Muscle of back (tissue), 3 donors: ENCODE measurements at regions not wholly inside any gene's neighbourhood (a gene's known extent, or its start where the extent isn't known, plus 50 kb on each side); places are given as distances from the start of the nearest gene placed in this dataset.
"Not testable (repeated sequence)": the region's sequence is repeated elsewhere in the genome, so short reads cannot be mapped to it uniquely, and the experiment has no call there.

Experiments
- DNase-seq, 3 donors: peaks; one replicate each; pipeline versions ENCODE4 v3.0.0 to v3.0.0-alpha.2; 2013

GRCh38 chr6:14552891-14553290, 435.3 kb downstream of the CD83 start:
- no peak for DNase-seq

GRCh38 chr6:14553515-14553914, 435.9 kb downstream of the CD83 start:
- DNase-seq: no peak

- no peak for DNase-seq
These were observed 438.2 kb downstream of the CD83 start for GRCh38 chr6:14555804-14556203.

- no peak for DNase-seq
These were observed 442.4 kb downstream of the CD83 start for GRCh38 chr6:14559746-14560536.

GRCh38 chr6:14561563-14561962, 444.0 kb downstream of the CD83 start:
- DNase-seq: not testable (repeated sequence)

DNA sequence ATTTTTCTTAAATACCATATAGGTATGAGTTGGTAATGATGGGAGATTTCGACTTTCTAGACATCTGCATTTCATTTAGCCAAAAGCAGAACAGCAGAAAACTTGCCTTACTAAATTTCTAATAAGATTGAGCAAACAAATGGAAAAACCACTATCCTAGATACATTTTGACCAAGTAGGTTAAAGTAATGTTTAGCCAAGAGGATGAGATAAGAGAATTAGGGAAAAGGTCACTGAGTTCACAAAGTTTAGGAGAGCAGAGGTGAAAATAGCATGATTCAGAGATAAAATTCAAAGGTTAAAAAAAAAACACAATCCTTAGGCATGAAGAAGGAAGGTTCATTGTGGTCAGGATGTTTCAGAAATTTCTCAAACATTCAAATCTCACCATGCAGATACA, 450.3 kb downstream of the CD83 start:
- no peak for DNase-seq

GRCh38 chr6:14569394-14569793, 451.8 kb downstream of the CD83 start:
- no peak for DNase-seq

- not testable (repeated sequence) for DNase-seq
These were observed 452.3 kb downstream of the CD83 start for GRCh38 chr6:14569874-14570273.

- no peak for DNase-seq
These were observed 453.4 kb downstream of the CD83 start for GRCh38 chr6:14571001-14571400.

DNA sequence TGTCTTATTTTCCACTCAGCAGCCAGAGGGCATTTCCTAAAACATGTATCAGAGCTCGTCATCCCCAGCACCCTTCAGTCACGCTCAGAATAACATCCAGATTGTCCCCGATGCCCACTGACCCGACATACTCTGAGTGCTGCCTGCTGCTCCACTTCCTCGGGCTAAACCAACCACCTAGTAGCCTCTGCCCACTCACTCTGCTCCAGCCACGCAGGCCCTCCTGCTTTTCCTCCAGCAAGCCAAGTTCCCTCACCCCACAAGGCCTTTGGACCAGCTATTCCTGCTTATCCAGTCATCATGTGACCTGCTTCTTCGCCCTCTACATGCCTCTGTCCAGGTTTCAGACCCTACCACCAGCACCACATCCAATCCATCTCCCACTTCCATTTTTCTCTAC, 454.2 kb downstream of the CD83 start:
- DNase-seq: no peak

GRCh38 chr6:14573267-14573666, 455.7 kb downstream of the CD83 start:
- no peak for DNase-seq

- DNase-seq: no peak
These were observed 456.2 kb downstream of the CD83 start for GRCh38 chr6:14573703-14574290.

- DNase-seq: no peak
These were observed 458.4 kb downstream of the CD83 start for GRCh38 chr6:14575961-14576360.

GRCh38 chr6:14578994-14579393, 461.4 kb downstream of the CD83 start:
- DNase-seq: no peak

- no peak for DNase-seq
These were observed 465.2 kb downstream of the CD83 start for GRCh38 chr6:14582749-14583148.

DNA sequence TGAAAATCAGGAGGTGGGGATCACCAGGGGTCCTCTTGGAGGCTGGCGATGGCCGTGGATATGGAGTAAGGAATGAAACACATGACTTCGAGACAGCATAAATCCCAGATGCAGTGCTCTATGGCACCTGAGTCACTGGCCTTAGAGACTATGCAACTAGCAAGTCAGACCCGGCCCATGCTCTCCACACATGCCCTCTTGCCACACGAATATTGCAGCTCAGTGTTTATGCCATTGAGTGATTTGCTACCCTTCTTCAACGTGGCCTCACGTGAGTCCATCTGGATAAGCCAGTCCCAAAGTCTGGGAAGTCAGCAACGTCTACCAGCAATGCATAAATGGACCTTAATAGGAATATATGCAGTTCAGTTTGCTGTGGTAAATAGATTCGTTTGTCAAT, 466.3 kb downstream of the CD83 start:
- DNase-seq: no peak

DNA sequence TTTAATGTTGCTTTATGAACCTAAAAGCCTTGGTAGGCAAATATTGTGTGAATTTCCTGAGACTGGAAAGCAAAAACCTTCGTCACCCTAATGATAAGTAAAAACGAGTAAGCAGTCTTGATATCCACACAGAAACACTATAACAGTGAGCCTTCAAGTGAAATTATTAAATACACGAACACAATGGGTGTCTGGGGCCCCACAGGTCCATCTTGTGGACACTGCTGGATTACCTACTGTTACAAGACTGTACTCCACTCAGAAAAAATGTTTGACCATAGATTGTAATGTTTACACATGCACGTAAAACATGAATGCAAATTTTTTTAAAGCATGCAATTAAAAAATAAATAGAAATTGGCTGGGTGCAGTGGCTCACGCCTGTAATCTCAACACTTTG, 466.9 kb downstream of the CD83 start:
- DNase-seq: no peak

DNA sequence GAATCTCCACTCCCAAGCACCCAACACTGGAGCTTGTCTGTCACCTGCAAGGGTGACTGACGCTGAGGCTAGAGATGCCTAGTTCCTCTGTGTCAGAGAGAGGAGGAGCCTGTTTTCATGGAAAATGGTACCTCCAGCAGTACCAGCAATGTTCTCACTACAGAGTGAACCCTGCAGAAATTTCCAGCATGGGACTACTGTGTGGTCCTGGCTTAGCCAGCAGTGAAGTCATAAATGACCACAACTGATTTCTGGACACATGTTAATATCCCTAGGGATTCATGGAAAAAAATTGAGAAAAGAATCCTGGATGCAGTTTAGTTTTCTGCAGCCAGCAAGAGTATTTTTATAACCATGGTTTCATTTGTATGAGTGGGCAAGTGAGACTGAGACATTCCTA, 468.1 kb downstream of the CD83 start:
- peak in 1 of 3 donors; percentile 24 for DNase-seq

- peak in 1 of 3 donors; percentile 24 for DNase-seq
These were observed 471.6 kb downstream of the CD83 start for GRCh38 chr6:14589175-14589574.

- no peak for DNase-seq
These were observed 473.0 kb downstream of the CD83 start for GRCh38 chr6:14590586-14590985.

- DNase-seq: no peak
These were observed 474.4 kb downstream of the CD83 start for GRCh38 chr6:14591998-14592397.

GRCh38 chr6:14593286-14593685, 475.7 kb downstream of the CD83 start:
- no peak for DNase-seq

DNA sequence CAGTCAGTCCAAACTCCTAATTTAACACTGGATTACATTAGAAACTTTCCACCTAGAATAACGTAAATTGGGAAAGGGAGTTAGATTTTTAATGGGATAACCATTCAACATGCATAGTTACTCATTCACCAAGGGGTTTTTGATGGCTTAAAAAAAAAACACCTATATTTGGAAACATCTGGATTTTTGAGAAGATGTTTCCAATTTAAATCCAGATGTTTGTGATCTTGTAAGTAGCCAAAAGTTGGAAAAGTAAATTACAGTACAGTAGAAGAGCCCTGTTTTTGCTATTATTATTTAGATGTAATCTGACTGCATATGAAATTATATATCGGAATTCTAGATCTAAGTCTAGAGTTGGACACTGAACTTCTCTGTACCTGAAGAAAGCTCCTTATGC, 478.2 kb downstream of the CD83 start:
- DNase-seq: peak in 2 of 3 donors; percentile 18 to 52

DNA sequence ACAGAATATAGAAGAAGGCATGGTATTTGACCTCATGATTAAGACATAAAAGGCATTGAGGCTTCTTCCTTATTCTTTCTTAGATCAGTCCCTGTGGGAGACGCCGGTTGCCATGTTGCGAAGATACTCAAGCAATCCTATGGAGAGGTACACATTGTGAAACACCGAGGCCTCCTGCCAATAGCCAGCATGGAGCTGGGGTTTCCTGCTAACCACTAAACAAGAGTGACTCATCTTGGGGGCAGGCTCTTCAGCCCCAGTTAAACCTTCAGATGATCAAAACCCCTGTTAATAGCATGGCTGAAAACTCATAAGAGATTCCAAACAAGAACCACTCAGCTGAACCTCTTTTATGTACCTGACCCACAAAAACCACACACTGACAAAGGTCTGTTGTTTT, 478.8 kb downstream of the CD83 start:
- no peak for DNase-seq
